GM23338 (cell line): ENCODE measurements at regions not wholly inside any gene's neighbourhood (a gene's known extent, or its start where the extent isn't known, plus 50 kb on each side); places are given as distances from the start of the nearest gene placed in this dataset.

Experiments
- ATAC-seq: fragments of 200-7000 bp; cut with Tn5 transposase; 3 replicates; pipeline ENCODE4 v1.9.1; 2020
- DNase-seq: peaks from one replicate; pipeline ENCODE4 v3.0.0-alpha.2; 2015; ENCODE audit warnings: low spot score
- H2AFZ ChIP-seq: fragments of 200-600 bp; sonication (generic); 2 replicates; pipeline ENCODE4 v1.8.0; 2016; ENCODE audit warnings: antibody characterized with exemption, mild to moderate bottlenecking, moderate library complexity
- H3F3A ChIP-seq: fragments of 200-600 bp; sonication (generic); replicated peaks from 2 replicates; pipeline ENCODE4 v1.8.0; 2017; ENCODE audit warnings: antibody characterized with exemption, mixed run types, low read depth
- H3K27ac ChIP-seq: fragments of 200-600 bp; sonication (generic); 2 replicates; pipeline ENCODE4 v1.6.1; 2016; ENCODE audit warnings: low read depth
- H3K27me3 ChIP-seq: fragments of 200-600 bp; sonication (generic); 2 replicates; pipeline ENCODE4 v1.8.0; 2016; ENCODE audit warnings: mild to moderate bottlenecking, mixed run types, moderate library complexity; ENCODE audit not compliant: insufficient read depth
- H3K36me3 ChIP-seq: fragments of 200-600 bp; sonication (generic); 2 replicates; pipeline ENCODE4 v1.8.0; 2016; ENCODE audit warnings: mild to moderate bottlenecking; ENCODE audit not compliant: insufficient read depth
- H3K4me1 ChIP-seq: fragments of 200-600 bp; sonication (generic); 2 replicates; pipeline ENCODE4 v1.8.0; 2016; ENCODE audit warnings: mild to moderate bottlenecking, moderate library complexity; ENCODE audit not compliant: insufficient read depth
- H3K4me2 ChIP-seq: fragments of 200-600 bp; sonication (generic); 2 replicates; pipeline ENCODE4 v1.7.1; 2017; ENCODE audit warnings: mixed run types
- H3K4me3 ChIP-seq: fragments of 200-600 bp; sonication (generic); 2 replicates; pipeline ENCODE4 v1.6.1; 2016; ENCODE audit warnings: mixed run types
- H3K79me2 ChIP-seq: fragments of 200-600 bp; sonication (generic); replicated peaks from 2 replicates; pipeline ENCODE4 v1.8.0; 2017; ENCODE audit warnings: mild to moderate bottlenecking; ENCODE audit not compliant: insufficient read depth
- H3K9me2 ChIP-seq: fragments of 200-600 bp; sonication (generic); 2 replicates; pipeline ENCODE4 v1.8.0; 2017; ENCODE audit not compliant: insufficient read depth
- H4K20me1 ChIP-seq: fragments of 200-600 bp; sonication (generic); replicated peaks from 2 replicates; pipeline ENCODE4 v1.8.0; 2017; ENCODE audit warnings: mild to moderate bottlenecking; ENCODE audit not compliant: insufficient read depth
- H3K27ac Mint-ChIP-seq: 2 replicates; pipeline ENCODE4 v1.8.0; 2020; ENCODE audit warnings: inconsistent platforms, mild to moderate bottlenecking, moderate library complexity, mixed read lengths
- H3K27me3 Mint-ChIP-seq: 3 replicates; pipeline ENCODE4 v1.8.0; 2022; ENCODE audit warnings: low read depth, mild to moderate bottlenecking, moderate library complexity, mixed read lengths, inconsistent platforms; ENCODE audit not compliant: insufficient read depth, poor library complexity
- H3K36me3 Mint-ChIP-seq: 3 replicates; pipeline ENCODE4 v1.8.0; 2021; ENCODE audit warnings: low read depth, mild to moderate bottlenecking, inconsistent platforms, moderate library complexity, mixed read lengths
- H3K4me1 Mint-ChIP-seq: 3 replicates; pipeline ENCODE4 v1.8.0; 2020; ENCODE audit warnings: mild to moderate bottlenecking, inconsistent platforms, mixed read lengths
- H3K4me3 Mint-ChIP-seq: 3 replicates; pipeline ENCODE4 v1.8.0; 2021; ENCODE audit warnings: moderate library complexity, mild to moderate bottlenecking, inconsistent platforms, mixed read lengths
- H3K9me3 Mint-ChIP-seq: 3 replicates; pipeline ENCODE4 v1.8.0; 2020; ENCODE audit warnings: moderate library complexity, mild to moderate bottlenecking, inconsistent platforms, mixed read lengths
- CREB1 ChIP-seq: fragments of 250-450 bp; sonication (Bioruptor Pico); IDR thresholded peaks from 2 replicates; pipeline ENCODE4 v1.5.0; 2020; ENCODE audit warnings: low read depth, mild to moderate bottlenecking, moderate library complexity
- EZH2 ChIP-seq: fragments of 200-600 bp; sonication (generic); IDR thresholded peaks from one replicate; pipeline ENCODE4 v1.8.0; 2017; ENCODE audit warnings: antibody characterized with exemption, mild to moderate bottlenecking, low read depth; ENCODE audit not compliant: unreplicated experiment
- EZH2phosphoT487 ChIP-seq: fragments of 200-600 bp; sonication (generic); IDR thresholded peaks from one replicate; pipeline ENCODE4 v1.8.1; 2018; ENCODE audit warnings: antibody characterized with exemption; ENCODE audit not compliant: unreplicated experiment
- JUNB ChIP-seq: IDR thresholded peaks from one replicate; pipeline ENCODE4 v1.6.1; 2016; ENCODE audit warnings: antibody characterized with exemption; ENCODE audit not compliant: unreplicated experiment
- NANOG ChIP-seq: IDR thresholded peaks from 2 replicates; pipeline ENCODE4 v1.6.1; 2016; ENCODE audit warnings: antibody characterized with exemption, borderline replicate concordance
- POLR2AphosphoS5 ChIP-seq: IDR thresholded peaks from 2 replicates; pipeline ENCODE4 v1.6.1; 2016; ENCODE audit warnings: antibody characterized with exemption, low read depth
- STAT1 ChIP-seq: IDR thresholded peaks from one replicate; pipeline ENCODE4 v1.6.1; 2016; ENCODE audit warnings: antibody characterized with exemption; ENCODE audit not compliant: unreplicated experiment
- ZNF114 ChIP-seq: fragments of 250-450 bp; sonication (Bioruptor Pico); IDR thresholded peaks from 2 replicates; pipeline ENCODE4 v1.5.0; 2020; ENCODE audit warnings: mild to moderate bottlenecking, moderate library complexity
- ZNF331 ChIP-seq: fragments of 250-450 bp; sonication (Bioruptor Pico); IDR thresholded peaks from 2 replicates; pipeline ENCODE4 v1.5.0; 2020; ENCODE audit warnings: low read depth, mild to moderate bottlenecking, moderate library complexity
- TF ChIP-seq, protein P1 (sequence below), 2 experiments: fragments of 200-600 bp in 1 of 2; sonication (generic) in 1 of 2; conservative IDR thresholded peaks; 2 replicates each; pipeline versions ENCODE4 v1.5.1 to v1.6.1; 2016 to 2017; ENCODE audit warnings: antibody characterized with exemption in 2 of 2, low read depth in 2 of 2, mild to moderate bottlenecking in 2 of 2, moderate library complexity in 1 of 2
- TF ChIP-seq, protein P2 (sequence below): IDR thresholded peaks from 2 replicates; pipeline ENCODE4 v1.6.1; 2016; ENCODE audit warnings: antibody characterized with exemption
- TF ChIP-seq, protein P3 (sequence below): IDR thresholded peaks from one replicate; pipeline ENCODE4 v1.6.1; 2018; ENCODE audit warnings: antibody characterized with exemption; ENCODE audit not compliant: unreplicated experiment
- TF ChIP-seq, protein P4 (sequence below): fragments of 250-450 bp; sonication (Bioruptor Pico); IDR thresholded peaks from 2 replicates; pipeline ENCODE4 v1.5.0; 2020; ENCODE audit warnings: mild to moderate bottlenecking, moderate library complexity

DNA sequence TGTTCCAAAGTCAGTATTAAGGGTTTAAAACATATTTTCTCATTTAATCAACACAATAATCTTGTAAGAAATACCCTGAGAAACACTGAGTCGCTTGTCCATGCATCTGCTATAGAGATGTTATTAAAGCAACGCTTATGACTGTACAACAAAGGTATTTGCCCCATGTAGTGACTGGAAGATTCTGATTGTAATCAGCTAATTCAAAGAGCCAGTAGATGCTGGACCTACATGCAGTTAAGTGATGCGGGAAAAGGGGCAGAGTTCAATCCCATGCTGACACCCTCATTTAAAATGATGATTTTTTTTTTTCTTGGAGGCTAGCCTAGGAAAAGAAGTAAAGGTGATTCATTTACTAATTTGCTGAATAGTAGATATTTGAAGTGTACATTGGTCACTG is 149.3 kb upstream of the MTAP start:
- no peaks in the 10 kb centered on the region for H4K20me1 ChIP-seq
- no peak overlapping the region for H3K4me3 ChIP-seq
- Mint-ChIP-seq H3K27ac (no peak overlapping the region), H3K4me3 (no peak overlapping the region), H3K36me3 (no peaks in the 10 kb centered on the region), H3K9me3 (peaks cover 10% of the 10 kb centered on the region; the same call in 1 of the 3 replicates), H3K27me3 (no peaks in the 10 kb centered on the region), H3K4me1 (no peaks in the 10 kb centered on the region)
- no peaks in the 10 kb centered on the region for H3K27me3 ChIP-seq
- no peak overlapping the region for H2AFZ ChIP-seq
- TF ChIP-seq, protein P1, sequence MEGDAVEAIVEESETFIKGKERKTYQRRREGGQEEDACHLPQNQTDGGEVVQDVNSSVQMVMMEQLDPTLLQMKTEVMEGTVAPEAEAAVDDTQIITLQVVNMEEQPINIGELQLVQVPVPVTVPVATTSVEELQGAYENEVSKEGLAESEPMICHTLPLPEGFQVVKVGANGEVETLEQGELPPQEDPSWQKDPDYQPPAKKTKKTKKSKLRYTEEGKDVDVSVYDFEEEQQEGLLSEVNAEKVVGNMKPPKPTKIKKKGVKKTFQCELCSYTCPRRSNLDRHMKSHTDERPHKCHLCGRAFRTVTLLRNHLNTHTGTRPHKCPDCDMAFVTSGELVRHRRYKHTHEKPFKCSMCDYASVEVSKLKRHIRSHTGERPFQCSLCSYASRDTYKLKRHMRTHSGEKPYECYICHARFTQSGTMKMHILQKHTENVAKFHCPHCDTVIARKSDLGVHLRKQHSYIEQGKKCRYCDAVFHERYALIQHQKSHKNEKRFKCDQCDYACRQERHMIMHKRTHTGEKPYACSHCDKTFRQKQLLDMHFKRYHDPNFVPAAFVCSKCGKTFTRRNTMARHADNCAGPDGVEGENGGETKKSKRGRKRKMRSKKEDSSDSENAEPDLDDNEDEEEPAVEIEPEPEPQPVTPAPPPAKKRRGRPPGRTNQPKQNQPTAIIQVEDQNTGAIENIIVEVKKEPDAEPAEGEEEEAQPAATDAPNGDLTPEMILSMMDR (conservative IDR thresholded peaks at IDR 0.05; ENCODE audit: low read depth in 2 of 2): no peak
- no peak for TF ChIP-seq EZH2phosphoT487
- TF ChIP-seq, protein P2, sequence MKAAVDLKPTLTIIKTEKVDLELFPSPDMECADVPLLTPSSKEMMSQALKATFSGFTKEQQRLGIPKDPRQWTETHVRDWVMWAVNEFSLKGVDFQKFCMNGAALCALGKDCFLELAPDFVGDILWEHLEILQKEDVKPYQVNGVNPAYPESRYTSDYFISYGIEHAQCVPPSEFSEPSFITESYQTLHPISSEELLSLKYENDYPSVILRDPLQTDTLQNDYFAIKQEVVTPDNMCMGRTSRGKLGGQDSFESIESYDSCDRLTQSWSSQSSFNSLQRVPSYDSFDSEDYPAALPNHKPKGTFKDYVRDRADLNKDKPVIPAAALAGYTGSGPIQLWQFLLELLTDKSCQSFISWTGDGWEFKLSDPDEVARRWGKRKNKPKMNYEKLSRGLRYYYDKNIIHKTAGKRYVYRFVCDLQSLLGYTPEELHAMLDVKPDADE: no peak
- no peak for TF ChIP-seq JUNB
- TF ChIP-seq NANOG: no peak
- no peak for TF ChIP-seq EZH2
- TF ChIP-seq POLR2AphosphoS5: no peak
- TF ChIP-seq CREB1 (CRISPR knock-in tag): no peak
- no peak for TF ChIP-seq ZNF114
- no peak for TF ChIP-seq ZNF331 (CRISPR knock-in tag)
- TF ChIP-seq, protein P3, sequence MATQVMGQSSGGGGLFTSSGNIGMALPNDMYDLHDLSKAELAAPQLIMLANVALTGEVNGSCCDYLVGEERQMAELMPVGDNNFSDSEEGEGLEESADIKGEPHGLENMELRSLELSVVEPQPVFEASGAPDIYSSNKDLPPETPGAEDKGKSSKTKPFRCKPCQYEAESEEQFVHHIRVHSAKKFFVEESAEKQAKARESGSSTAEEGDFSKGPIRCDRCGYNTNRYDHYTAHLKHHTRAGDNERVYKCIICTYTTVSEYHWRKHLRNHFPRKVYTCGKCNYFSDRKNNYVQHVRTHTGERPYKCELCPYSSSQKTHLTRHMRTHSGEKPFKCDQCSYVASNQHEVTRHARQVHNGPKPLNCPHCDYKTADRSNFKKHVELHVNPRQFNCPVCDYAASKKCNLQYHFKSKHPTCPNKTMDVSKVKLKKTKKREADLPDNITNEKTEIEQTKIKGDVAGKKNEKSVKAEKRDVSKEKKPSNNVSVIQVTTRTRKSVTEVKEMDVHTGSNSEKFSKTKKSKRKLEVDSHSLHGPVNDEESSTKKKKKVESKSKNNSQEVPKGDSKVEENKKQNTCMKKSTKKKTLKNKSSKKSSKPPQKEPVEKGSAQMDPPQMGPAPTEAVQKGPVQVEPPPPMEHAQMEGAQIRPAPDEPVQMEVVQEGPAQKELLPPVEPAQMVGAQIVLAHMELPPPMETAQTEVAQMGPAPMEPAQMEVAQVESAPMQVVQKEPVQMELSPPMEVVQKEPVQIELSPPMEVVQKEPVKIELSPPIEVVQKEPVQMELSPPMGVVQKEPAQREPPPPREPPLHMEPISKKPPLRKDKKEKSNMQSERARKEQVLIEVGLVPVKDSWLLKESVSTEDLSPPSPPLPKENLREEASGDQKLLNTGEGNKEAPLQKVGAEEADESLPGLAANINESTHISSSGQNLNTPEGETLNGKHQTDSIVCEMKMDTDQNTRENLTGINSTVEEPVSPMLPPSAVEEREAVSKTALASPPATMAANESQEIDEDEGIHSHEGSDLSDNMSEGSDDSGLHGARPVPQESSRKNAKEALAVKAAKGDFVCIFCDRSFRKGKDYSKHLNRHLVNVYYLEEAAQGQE: no peak
- TF ChIP-seq STAT1: no peak
- TF ChIP-seq, protein P4, sequence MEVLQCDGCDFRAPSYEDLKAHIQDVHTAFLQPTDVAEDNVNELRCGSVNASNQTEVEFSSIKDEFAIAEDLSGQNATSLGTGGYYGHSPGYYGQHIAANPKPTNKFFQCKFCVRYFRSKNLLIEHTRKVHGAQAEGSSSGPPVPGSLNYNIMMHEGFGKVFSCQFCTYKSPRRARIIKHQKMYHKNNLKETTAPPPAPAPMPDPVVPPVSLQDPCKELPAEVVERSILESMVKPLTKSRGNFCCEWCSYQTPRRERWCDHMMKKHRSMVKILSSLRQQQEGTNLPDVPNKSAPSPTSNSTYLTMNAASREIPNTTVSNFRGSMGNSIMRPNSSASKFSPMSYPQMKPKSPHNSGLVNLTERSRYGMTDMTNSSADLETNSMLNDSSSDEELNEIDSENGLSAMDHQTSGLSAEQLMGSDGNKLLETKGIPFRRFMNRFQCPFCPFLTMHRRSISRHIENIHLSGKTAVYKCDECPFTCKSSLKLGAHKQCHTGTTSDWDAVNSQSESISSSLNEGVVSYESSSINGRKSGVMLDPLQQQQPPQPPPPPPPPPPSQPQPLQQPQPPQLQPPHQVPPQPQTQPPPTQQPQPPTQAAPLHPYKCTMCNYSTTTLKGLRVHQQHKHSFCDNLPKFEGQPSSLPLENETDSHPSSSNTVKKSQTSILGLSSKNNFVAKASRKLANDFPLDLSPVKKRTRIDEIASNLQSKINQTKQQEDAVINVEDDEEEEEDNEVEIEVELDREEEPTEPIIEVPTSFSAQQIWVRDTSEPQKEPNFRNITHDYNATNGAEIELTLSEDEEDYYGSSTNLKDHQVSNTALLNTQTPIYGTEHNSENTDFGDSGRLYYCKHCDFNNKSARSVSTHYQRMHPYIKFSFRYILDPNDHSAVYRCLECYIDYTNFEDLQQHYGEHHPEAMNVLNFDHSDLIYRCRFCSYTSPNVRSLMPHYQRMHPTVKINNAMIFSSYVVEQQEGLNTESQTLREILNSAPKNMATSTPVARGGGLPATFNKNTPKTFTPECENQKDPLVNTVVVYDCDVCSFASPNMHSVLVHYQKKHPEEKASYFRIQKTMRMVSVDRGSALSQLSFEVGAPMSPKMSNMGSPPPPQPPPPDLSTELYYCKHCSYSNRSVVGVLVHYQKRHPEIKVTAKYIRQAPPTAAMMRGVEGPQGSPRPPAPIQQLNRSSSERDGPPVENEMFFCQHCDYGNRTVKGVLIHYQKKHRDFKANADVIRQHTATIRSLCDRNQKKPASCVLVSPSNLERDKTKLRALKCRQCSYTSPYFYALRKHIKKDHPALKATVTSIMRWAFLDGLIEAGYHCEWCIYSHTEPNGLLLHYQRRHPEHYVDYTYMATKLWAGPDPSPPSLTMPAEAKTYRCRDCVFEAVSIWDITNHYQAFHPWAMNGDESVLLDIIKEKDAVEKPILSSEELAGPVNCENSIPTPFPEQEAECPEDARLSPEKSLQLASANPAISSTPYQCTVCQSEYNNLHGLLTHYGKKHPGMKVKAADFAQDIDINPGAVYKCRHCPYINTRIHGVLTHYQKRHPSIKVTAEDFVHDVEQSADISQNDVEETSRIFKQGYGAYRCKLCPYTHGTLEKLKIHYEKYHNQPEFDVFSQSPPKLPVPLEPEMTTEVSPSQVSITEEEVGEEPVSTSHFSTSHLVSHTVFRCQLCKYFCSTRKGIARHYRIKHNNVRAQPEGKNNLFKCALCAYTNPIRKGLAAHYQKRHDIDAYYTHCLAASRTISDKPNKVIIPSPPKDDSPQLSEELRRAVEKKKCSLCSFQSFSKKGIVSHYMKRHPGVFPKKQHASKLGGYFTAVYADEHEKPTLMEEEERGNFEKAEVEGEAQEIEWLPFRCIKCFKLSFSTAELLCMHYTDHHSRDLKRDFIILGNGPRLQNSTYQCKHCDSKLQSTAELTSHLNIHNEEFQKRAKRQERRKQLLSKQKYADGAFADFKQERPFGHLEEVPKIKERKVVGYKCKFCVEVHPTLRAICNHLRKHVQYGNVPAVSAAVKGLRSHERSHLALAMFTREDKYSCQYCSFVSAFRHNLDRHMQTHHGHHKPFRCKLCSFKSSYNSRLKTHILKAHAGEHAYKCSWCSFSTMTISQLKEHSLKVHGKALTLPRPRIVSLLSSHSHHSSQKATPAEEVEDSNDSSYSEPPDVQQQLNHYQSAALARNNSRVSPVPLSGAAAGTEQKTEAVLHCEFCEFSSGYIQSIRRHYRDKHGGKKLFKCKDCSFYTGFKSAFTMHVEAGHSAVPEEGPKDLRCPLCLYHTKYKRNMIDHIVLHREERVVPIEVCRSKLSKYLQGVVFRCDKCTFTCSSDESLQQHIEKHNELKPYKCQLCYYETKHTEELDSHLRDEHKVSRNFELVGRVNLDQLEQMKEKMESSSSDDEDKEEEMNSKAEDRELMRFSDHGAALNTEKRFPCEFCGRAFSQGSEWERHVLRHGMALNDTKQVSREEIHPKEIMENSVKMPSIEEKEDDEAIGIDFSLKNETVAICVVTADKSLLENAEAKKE (CRISPR knock-in tag): no peak
- no peaks in the 10 kb centered on the region for H3K9me2 ChIP-seq
- no peaks in the 10 kb centered on the region for H3F3A ChIP-seq
- H3K36me3 ChIP-seq: no peaks in the 10 kb centered on the region; the same call in 1 of the 2 replicates
- no peaks in the 10 kb centered on the region for H3K4me1 ChIP-seq
- no peak overlapping the region for H3K27ac ChIP-seq
- ATAC-seq (no peak), DNase-seq (no peak)
- H3K79me2 ChIP-seq: no peaks in the 10 kb centered on the region
- no peak overlapping the region for H3K4me2 ChIP-seq
